NCI-H1048 (cell line): ENCODE measurements at regions not wholly inside any gene's neighbourhood (a gene's known extent, or its start where the extent isn't known, plus 50 kb on each side); places are given as distances from the start of the nearest gene placed in this dataset.
"Not testable (repeated sequence)": the region's sequence is repeated elsewhere in the genome, so short reads cannot be mapped to it uniquely, and the experiment has no call there.

Experiments used
- DNase-seq: peaks from one replicate; lab custom pipeline; 2025; lab: John Stamatoyannopoulos, UW

DNA sequence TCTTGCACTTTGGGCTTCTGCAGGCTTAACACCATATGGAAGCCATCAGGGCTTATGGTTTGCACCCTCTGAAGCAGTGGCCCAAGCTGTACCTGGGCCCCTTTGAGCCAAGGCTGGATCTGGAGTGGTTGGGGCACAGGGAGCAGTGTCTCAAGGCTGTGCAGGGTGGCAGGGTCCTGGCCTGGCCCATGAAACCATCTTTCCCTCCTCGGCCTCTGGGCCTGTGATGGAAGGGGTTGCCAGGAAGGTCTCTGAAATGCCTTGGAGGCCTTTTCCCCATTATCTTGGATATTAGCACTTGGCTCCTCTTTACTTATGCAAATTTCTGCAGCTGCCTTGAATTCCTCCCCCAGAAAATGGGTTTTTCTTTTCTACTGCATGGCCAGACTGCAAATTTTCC lies 134.7 kb upstream of the USP9X start:
- DNase-seq: no peak

GRCh38 chrX:40951407-40951806 lies 133.8 kb upstream of the USP9X start:
- DNase-seq: not testable (repeated sequence)

- DNase-seq: no peak
Observed at GRCh38 chrX:40952855-40953254, 132.4 kb upstream of the USP9X start.

GRCh38 chrX:40953369-40953768 lies 131.9 kb upstream of the USP9X start:
- DNase-seq: no peak

GRCh38 chrX:40960041-40960440 lies 125.2 kb upstream of the USP9X start:
- DNase-seq: no peak

GRCh38 chrX:40962793-40963407 lies 122.3 kb upstream of the USP9X start:
- DNase-seq: no peak

- DNase-seq: no peak
Observed at GRCh38 chrX:40964008-40964407, 121.2 kb upstream of the USP9X start.

GRCh38 chrX:40964633-40965586 lies 120.3 kb upstream of the USP9X start:
- DNase-seq: no peak

DNA sequence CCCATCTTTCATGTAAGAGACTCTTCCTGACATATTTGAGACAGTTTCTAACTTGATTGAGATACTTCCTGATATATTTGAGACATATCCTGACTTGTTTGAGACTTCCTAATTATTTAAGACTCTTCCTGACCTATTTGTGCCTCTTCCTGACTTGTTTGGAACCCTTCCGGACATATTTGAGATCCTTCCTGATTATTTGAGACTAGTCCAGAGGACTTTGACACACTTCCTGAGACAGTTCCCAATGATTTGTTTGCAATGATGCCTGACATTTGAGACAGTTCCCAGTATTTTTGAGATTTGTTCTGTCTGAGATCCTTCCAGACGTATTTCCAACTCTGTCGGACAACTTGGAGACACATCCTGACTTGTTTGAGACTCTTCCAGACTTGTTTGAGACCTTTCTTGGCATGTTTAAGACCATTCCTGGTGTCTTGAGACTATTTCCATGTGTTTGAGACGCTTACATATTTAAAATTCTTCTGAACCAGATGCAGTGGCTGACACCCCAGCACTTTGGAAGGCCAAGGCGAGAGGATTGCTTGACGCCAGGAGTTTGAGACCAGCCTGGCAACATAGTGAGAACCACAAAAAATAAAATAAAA lies 118.9 kb upstream of the USP9X start:
- no peak for DNase-seq

DNA sequence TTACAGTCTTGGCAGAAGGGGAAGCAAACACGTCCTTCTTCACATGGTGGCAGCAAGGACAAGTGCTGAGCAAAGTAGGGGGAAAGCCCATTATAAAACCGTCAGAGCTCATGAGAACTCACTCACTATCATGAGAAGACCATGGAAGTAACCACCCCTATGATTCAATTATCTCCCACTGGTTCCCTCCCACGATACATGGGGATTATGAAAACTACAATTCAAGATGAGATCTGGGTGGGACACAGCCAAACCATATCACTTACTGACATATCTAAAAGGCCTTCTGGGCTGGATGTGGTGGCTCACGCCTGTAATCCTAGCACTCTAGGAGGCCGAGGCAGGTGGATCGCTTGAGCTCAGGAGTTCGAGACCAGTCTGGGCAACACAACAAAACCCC lies 117.1 kb upstream of the USP9X start:
- no peak for DNase-seq

GRCh38 chrX:40971736-40972135 lies 113.5 kb upstream of the USP9X start:
- DNase-seq: no peak

GRCh38 chrX:40973619-40974018 lies 111.6 kb upstream of the USP9X start:
- DNase-seq: no peak

- DNase-seq: no peak
Observed at GRCh38 chrX:40975951-40976350, 109.3 kb upstream of the USP9X start.

DNA sequence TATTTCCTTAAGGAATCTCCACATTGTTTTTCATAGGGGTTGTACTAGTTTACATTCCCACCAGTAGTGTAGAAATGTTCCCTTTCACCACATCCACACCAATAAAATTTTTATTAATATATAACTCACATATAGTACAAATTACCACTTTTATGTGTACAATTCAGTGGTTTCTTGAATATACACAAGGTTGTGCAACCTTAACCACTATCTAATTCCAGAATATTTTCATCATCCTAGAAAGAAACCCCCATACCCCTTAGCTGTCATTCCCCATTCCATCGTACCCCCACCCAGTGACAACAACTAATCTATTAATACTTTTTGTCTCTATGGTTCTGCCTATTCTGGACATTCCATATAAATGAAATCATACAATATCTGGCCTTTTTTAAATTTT lies 108.3 kb upstream of the USP9X start:
- no peak for DNase-seq

- DNase-seq: no peak
Observed at GRCh38 chrX:40984962-40985361, 100.3 kb upstream of the USP9X start.

- no peak for DNase-seq
Observed at GRCh38 chrX:40987413-40987812, 97.8 kb upstream of the USP9X start.

DNA sequence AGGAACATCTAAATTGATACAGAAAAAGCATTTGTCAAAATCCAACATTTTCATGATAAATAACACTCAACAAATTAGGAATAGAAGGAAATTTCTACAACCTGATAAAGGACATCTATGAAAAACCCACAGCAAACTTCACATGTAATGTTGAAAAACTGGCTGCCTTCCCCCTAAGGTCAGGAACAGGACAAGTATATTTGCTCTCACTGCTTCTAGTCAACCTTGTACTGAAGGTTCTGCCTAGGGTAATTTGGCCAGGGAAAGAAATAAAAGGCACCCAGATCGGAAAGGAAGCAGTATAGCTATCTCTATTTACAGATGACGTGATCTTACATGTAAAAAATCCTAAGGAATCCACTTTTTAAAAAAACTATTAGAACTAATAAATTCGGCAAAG lies 97.1 kb upstream of the USP9X start:
- no peak for DNase-seq

DNA sequence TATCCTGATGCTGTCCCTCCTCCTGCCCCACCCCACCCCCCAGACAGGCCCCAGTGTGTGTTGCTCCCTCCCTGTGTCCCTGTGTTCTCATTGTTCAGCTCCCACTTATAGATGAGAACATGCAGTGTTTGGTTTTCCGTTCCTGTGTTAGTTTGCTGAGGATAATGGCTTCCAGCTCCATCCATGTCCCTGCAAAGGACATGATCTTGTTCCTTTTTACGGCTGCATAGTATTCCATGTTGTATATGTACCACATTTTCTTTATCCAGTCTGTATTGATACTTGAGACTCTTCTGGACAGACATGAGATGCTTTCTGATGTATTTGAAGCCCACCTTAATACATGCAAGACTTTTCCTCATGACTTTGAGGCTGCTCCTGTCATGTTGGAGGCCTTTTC lies 91.8 kb upstream of the USP9X start:
- DNase-seq: not testable (repeated sequence)

- DNase-seq: no peak
Observed at GRCh38 chrX:40996886-40997530, 88.2 kb upstream of the USP9X start.

DNA sequence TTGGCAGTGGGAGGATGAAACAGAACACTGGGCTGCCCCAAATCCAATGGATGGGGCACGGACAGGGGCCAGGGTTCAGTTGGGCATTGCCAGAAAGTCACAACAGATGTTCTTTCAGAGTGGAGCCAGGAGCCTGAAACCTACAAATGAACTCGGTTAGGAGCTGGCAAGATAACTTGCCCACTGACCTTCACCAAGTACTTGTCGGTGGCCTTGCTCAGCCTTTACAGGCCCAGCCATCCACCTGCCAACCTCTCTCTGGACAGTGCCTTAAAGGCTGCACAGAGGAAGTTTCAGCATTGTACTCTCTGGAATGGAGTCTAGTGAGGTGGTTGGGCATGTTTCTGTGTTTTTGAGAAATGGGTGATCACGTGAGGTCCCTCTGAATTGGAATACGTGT lies 87.1 kb upstream of the USP9X start:
- no peak for DNase-seq

- DNase-seq: no peak
Observed at GRCh38 chrX:41001327-41001726, 83.9 kb upstream of the USP9X start.

GRCh38 chrX:41002026-41002425 lies 83.2 kb upstream of the USP9X start:
- no peak for DNase-seq
